ENCODE measurements at regions not wholly inside any gene's neighbourhood (a gene's known extent, or its start where the extent isn't known, plus 50 kb on each side); places are given as distances from the start of the nearest gene placed in this dataset.

- Histone ChIP-seq H3K4me1 (replicated peaks in 1 of 2) (no peaks in the 10 kb centered on the region), H3K27me3 (no peaks in the 10 kb centered on the region), H3K4me3 (no peak overlapping the region), H3K9me3 (replicated peaks in 1 of 3) (no peaks in the 10 kb centered on the region), H3K36me3 (replicated peaks in 1 of 2) (no peaks in the 10 kb centered on the region), H3K27ac (no peak overlapping the region)
- intact Hi-C loops (cut with DNase I), result no loop called here
- no peak for DNase-seq
- 89 to 94% (median 92%) methylated on average over 3 of the region's 3 CpGs for WGBS, 4 donors
- no peak for TF ChIP-seq CTCF (IDR thresholded peaks at IDR 0.05)
- no peak for TF ChIP-seq POLR2A (IDR thresholded peaks at IDR 0.05)
These were observed 301.1 kb downstream of the TBL1XR1 start for GRCh38 chr3:176896165-176896564.

GRCh38 chr3:176879710-176880109 is 317.6 kb downstream of the TBL1XR1 start:
- WGBS, 4 donors, result 92 to 96% (median 93%) methylated on average over 1 of the region's 1 CpG
- Histone ChIP-seq H3K27me3 (no peaks in the 10 kb centered on the region), H3K36me3 (replicated peaks in 1 of 2) (no peaks in the 10 kb centered on the region), H3K9me3 (replicated peaks in 1 of 3) (no peaks in the 10 kb centered on the region), H3K4me1 (replicated peaks in 1 of 2) (no peaks in the 10 kb centered on the region), H3K4me3 (no peak overlapping the region), H3K27ac (no peak overlapping the region)
- DNase-seq, result no peak
- TF ChIP-seq CTCF (IDR thresholded peaks at IDR 0.05), result no peak
- no peak for TF ChIP-seq POLR2A (IDR thresholded peaks at IDR 0.05)
- intact Hi-C loops (cut with DNase I), result loop anchor here (5.0 to 10.0 kb wide), 2 partner anchors 58 to 65 kb away; no protein-coding TSS in a partner anchor

GRCh38 chr3:176873261-176873660 is 324.0 kb downstream of the TBL1XR1 start:
- WGBS, 4 donors, result 86 to 91% (median 90%) methylated on average over 1 of the region's 1 CpG
- no peak overlapping the region for H3K27ac ChIP-seq
- intact Hi-C loops (cut with DNase I), result loop anchor here in 1 of 2 donors (10.0 kb wide), 1 partner anchor 72 kb away; no protein-coding TSS in a partner anchor
- no peaks in the 10 kb centered on the region for H3K4me1 ChIP-seq (replicated peaks in 1 of 2)
- no peak overlapping the region for H3K4me3 ChIP-seq
- DNase-seq, result no peak
- H3K36me3 ChIP-seq (replicated peaks in 1 of 2), result no peaks in the 10 kb centered on the region
- TF ChIP-seq POLR2A (IDR thresholded peaks at IDR 0.05) (no peak), CTCF (IDR thresholded peaks at IDR 0.05) (no peak)
- H3K9me3 ChIP-seq (replicated peaks in 1 of 3), result no peaks in the 10 kb centered on the region
- H3K27me3 ChIP-seq, result no peaks in the 10 kb centered on the region

GRCh38 chr3:176872771-176873209 is 324.5 kb downstream of the TBL1XR1 start:
- intact Hi-C loops (cut with DNase I), result loop anchor here in 1 of 2 donors (10.0 kb wide), 1 partner anchor 72 kb away; no protein-coding TSS in a partner anchor
- no peak overlapping the region for H3K27ac ChIP-seq
- peak; percentile 40 to 69 (median 57) for DNase-seq
- no peak for TF ChIP-seq POLR2A (IDR thresholded peaks at IDR 0.05)
- TF ChIP-seq CTCF (IDR thresholded peaks at IDR 0.05), result peak; percentile 63 to 80 (median 75)
- H3K4me3 ChIP-seq, result no peak overlapping the region
- WGBS, 4 donors, result 19 to 29% (median 20%) methylated on average over 1 to 4 of the region's 4 CpGs
- no peaks in the 10 kb centered on the region for H3K27me3 ChIP-seq
- H3K36me3 ChIP-seq (replicated peaks in 1 of 2), result no peaks in the 10 kb centered on the region
- H3K4me1 ChIP-seq (replicated peaks in 1 of 2), result no peaks in the 10 kb centered on the region
- no peaks in the 10 kb centered on the region for H3K9me3 ChIP-seq (replicated peaks in 1 of 3)
